DMS153 treated with DMSO at 0.1 percent for 48 hours (cell line): ENCODE measurements at regions not wholly inside any gene's neighbourhood (a gene's known extent, or its start where the extent isn't known, plus 50 kb on each side); places are given as distances from the start of the nearest gene placed in this dataset.
"Not testable (repeated sequence)": the region's sequence is repeated elsewhere in the genome, so short reads cannot be mapped to it uniquely, and the experiment has no call there.

Source experiments
- DNase-seq: peaks from one replicate; lab custom pipeline; 2025; ENCODE audit not compliant: unreplicated experiment; lab: John Stamatoyannopoulos, UW

GRCh38 chr1:108314815-108315214 lies 70.9 kb upstream of the NBPF4 start:
- no peak for DNase-seq

- DNase-seq, result no peak
Observed at GRCh38 chr1:108316545-108316944, 72.7 kb upstream of the NBPF4 start.

GRCh38 chr1:108320849-108321248 lies 77.0 kb upstream of the NBPF4 start:
- no peak for DNase-seq

- not testable (repeated sequence) for DNase-seq
Observed at GRCh38 chr1:108325338-108325737, 81.5 kb upstream of the NBPF4 start.

- DNase-seq, result peak; percentile 3
Observed at GRCh38 chr1:108327534-108328466, 83.9 kb upstream of the NBPF4 start.

GRCh38 chr1:108345776-108346531 lies 102.1 kb upstream of the NBPF4 start:
- DNase-seq, result no peak

- no peak for DNase-seq
Observed at GRCh38 chr1:108357802-108358201, 92.3 kb upstream of the NBPF6 start.

- not testable (repeated sequence) for DNase-seq
Observed at GRCh38 chr1:108380059-108380832, 69.9 kb upstream of the NBPF6 start.
